SW480 (cell line): ENCODE measurements at regions not wholly inside any gene's neighbourhood (a gene's known extent, or its start where the extent isn't known, plus 50 kb on each side); places are given as distances from the start of the nearest gene placed in this dataset.

ENCODE experiments used
- DNase-seq: peaks from one replicate; pipeline ENCODE4 v3.0.0-alpha.2; 2016; ENCODE audit warnings: low spot score

DNA sequence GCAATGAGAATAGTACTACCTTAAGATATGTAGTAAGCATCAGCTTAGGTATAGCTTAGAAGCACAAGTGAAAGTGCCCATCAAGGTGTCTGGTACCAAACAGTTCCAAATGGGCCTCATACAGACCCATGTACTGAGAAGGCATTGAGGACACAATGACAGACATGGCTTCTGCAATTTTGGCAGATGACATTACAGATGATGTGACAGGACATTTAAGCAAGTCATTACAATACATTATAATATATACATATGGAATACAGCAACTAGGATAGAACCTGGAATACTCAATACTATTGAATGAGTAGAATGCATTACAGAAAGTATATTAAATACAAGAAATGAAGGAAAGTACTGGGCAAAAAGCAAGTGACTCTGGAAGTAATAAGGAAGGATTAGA lies 256.4 kb downstream of the GXYLT1 start:
- DNase-seq: no peak

DNA sequence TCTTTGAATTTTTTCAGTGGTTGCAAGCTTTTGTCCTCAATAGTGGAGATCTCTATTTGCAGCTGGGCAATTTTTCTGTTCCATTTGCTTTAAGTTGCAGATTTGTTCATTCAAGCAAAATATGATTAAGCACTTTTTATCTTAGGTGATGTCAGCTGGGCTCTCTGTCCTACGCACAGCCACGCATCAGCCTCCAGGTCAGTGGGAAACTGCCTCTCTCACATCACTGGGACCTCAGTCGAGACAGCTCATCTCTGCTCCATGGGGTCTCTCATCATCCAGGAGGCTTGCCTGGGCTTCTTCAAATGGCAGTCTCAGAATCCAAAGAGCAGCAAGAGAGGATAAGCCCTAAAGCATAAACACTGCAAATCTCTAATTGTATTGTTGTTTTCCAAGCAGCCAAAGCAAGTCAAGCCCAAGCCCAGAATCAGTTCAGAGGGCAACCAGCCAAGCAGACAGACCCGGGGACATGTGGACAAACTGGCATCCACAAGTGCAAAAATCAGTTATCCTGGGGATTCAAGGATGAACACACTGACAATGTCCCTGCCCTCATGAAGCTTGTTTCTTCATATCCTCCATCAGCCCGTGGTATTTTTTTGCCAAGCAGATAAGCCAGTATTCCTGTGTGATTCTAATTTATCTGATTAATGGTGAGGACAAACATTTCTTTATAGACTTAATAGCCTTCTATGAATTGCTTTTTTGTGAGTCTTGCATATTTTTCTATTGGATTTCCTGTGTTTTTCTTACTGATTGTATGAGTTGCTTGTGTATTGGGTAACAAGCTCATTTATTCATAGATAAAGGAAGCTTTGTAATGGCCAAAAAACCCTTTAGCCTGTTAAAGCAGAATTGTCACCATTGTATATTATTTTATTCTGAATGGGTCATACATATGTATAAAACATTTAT lies 262.5 kb downstream of the GXYLT1 start:
- no peak for DNase-seq

DNA sequence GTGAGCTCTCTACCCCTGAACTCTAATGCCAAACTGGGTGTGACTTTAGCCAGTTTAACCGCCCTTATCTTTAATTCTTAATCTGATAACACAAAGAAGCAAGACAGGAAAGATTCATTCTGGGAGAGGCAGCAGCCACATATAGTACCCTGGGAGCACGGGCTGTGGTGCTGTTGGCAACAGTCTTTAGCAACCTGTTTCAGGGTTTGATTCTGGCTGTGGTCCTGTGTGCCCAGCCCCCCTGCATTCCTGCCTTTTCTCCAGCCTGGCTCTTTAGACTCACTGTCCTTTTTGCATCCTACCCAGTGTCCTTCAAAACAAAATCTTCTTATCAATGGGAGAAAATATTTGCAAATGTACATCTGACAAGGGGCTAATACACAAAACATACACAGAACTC lies 275.2 kb downstream of the GXYLT1 start:
- DNase-seq: no peak

DNA sequence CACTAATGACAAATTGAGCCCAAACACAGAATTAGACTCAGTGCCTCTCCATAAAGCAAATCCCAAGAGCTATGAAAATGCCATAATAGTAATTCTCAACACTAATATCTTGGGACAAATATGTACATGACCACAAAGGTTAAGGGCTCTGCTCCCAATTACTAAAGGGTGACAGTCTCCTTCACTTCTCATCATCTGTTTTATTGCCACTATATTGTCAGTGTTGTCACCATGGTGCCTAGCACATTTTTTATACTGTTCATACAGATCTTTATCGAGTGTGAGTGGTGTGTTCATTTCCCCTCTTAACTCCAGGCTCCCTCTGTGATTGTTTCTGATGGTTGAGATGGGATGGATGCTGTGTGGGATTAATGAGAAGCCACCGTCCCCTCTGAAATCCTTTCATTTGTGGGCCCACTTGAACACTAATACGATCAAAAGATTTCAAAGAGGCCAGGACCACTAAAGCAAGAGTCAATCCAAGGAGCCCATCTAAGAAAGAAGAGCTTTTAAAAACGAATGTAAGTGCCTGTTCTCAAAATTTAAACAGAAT lies 277.7 kb downstream of the GXYLT1 start:
- DNase-seq: no peak

DNA sequence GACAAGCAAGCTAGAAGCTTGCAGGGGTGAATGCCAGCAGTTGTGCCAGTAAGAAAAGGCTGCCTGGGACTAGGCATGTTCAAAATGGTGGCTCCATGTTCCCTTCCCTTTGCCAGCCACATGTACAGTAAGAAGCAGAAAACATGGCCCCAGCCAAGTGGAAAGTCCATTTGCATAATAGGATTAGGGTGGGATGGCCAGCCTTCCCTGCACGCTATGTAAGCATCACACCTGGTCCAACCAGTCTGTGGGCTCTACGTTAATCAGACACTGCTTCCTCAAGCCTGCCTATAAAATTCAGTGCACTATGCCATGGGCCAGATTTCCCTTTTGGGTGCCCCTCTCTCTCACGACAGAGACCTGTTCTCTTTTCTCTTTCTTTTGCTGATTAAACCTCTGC lies 288.4 kb downstream of the GXYLT1 start:
- no peak for DNase-seq

DNA sequence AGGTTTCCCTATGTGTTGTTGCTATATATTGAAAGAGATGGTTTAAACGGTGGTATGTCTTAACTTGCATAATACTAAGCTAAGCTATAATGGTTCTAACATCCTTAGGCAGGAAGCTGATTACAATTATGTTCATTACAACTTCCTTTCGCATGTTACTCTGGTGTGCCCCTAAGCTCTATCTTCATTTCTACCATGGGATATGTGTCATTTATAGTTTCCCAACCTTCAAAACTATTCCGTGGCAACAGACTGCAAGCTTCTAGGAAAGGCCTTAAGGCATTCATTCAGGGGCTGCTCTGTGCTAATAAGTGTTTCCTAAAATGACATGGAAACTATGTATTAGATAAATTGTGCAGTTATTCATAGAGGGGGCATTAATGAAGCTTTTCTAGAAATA lies 294.6 kb downstream of the GXYLT1 start:
- no peak for DNase-seq

DNA sequence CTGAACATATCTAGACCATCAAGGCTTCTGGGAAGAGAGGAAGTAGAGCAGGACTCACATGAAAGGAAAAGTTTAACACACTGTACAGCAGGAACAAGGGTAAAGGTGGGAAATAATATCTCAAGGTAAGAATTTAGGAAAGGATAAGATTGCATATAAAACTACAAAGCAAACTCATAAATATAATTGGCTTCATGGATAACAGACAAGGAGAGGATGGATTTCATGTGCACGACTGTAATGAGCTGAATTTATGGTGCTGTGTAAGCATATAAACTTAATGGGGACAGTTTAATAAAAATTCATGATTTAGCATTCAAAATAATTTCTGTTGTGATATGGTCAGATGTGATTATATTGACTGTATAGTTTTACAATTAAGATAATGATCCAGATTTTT lies 298.0 kb downstream of the GXYLT1 start:
- no peak for DNase-seq

DNA sequence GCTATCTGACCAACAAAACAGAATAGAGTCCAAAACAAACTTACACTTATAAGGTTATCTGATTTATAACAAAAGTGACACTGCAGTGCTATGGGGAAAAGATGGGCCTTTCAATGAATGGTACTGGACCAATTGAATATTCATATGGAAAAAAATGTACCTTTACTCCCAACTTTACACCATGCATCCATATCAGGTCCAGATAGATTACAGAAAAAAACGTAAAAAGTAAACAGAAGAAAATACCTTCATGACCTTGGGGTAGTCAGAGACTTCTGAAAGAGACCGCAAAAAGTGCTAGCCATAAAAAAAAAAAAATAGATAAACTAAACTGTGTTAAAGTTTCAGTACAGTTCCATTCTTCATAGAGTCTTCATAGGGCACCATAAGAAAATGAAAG lies 308.3 kb downstream of the GXYLT1 start:
- no peak for DNase-seq

DNA sequence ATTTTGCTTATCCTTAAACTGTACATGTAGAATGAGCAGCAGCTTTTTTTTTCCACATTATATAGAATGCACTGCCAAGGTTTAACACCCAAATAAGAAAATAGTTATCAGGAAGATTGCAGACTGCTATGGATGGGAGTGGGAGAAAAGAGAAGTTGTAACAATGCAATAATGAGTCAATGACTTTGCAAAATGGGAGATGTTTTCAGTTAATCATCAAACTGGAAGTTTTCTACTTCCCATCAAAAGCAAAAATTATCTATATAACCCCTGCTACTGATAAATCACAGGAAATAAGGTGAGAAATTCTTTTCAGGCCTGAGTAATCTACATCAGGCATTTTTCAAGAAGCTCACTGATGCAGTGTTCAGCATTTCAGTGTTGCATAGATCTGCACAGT lies 309.1 kb downstream of the GXYLT1 start:
- no peak for DNase-seq

DNA sequence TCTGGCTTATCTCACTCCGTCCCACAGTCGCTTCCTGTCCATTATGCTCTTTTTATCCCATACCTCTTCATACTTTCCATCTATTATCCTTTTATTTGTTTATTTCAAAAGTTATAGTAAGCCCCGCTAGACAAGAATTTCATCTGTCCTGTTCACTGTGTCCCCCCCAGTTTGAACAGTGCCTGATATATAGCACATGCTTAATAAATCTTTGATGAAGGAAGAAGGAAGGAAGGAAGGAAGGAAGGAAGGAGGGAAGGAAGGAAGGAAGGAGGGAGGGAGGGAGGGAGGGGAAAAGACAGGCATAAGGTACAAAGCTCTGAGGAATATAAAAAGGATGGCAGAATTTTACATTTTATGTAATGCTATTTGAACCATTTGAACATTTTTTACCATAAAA lies 324.7 kb downstream of the GXYLT1 start:
- no peak for DNase-seq

DNA sequence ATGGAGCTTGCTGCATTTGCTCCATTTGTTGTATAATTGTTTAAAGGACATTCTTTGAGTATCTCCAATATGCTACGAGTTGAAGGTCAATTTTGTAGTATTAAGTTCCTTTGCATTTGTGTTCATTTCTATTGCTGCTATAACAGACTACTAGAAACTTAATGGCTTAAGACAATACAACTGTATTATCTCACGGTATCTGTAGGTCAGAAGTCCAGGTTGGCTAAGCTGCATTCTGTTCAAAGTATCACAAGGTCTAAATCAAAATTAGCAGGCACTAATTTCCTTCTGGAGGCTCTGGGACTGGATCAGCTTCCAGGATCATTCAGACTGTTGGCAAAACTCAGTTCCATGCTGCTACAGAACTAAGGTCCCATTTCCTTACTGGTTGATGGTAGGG lies 340.6 kb downstream of the GXYLT1 start:
- no peak for DNase-seq

DNA sequence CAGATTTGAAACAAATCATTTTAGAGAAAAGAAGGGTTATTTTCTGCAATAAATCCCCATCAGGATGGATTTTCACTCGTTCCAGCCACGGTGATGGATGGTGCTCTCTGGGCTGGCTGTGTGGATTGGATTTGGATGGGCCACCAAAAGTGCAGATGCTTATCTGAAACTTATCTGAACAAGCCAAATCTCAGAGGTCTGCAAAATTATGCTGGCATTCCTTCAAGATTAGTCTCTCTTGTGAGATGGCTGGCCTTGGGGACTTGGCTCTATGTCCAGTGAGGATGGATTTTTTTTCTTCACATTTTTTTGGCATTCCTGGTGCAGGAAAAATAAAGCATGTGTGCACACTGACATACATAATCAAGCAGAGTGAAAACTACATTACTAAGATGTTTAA lies 341.9 kb downstream of the GXYLT1 start:
- no peak for DNase-seq

DNA sequence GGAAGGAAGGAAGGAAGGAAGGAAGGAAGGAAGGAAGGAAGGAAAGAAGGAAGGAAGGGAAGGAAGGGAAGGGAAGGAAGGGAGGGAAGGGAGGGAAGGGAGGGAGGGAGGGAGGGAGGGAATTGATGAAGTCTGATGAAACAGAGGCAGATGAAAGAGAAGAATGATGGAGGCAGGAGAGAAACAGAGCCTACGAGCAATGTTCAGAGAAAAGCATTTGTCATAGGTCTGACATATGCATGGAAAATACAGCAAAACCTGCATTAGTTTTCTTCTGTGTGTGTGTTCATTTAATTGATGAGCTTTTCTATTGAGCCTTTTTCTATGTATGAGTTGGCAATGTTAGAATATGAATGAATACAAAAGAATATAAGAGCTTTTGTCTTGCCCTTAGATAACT lies 343.4 kb downstream of the GXYLT1 start:
- no peak for DNase-seq

DNA sequence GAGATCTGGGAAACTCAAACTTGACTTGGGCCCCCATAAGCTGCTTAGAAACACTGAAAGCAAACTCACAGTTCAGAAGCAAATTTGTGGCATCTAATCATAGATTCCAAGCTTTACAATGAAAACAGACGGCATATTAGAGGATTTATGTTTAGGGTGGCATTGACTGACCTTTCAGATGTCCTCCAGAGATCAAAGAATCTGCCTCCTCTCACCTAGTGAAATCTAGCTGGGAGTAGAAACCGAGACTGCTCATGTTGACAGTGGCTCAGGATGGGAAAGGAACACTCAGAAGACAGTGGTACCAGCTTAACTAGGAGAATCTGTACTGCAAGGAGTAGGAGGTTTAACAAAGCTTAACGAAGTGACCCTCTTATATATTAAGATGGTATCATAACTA lies 345.0 kb downstream of the GXYLT1 start:
- no peak for DNase-seq

DNA sequence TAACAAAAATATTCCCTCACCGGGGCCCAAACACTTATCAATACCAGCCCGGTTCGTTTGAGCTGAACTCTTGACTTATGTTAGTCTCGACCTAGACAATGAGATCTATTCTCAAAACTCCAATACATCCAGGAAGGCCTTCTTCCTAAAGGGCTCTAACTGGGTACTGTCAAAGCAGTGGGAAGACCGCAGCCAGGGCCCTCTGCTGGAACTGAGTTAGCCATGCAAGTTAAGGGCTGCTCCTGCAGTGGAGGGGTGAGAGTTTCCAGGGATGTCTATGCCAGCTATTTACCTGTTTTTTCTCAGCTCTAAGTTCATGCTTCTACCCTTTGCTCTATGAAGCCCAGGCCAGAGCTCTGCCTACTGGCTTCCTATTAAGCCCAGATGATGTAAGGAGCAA lies 348.8 kb downstream of the GXYLT1 start:
- no peak for DNase-seq

DNA sequence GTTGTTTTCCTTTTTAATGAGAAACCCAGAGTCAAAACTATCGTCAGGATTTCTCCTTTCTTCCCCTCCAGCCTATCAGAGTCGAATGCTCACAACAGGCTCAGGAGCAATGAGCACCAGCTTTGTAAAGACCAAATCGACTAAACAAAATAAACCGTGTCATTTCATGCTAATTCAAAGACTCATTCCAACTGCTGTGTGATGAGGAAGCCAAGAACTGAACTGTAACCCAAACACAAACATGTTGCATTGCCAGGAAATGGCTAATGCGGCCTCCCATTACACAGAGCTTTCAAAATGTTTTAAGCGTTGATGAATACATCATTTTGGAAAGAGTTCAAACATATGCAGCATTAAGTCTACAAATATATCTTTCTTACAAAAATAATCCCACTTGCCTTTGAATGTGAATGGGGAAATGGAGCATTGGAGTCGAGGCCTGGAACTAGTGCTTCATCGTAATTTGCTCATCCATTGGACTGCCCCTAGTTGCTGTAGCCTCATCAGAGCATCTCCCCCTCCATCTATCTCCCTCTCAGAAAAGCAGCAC lies 349.5 kb downstream of the GXYLT1 start:
- no peak for DNase-seq

DNA sequence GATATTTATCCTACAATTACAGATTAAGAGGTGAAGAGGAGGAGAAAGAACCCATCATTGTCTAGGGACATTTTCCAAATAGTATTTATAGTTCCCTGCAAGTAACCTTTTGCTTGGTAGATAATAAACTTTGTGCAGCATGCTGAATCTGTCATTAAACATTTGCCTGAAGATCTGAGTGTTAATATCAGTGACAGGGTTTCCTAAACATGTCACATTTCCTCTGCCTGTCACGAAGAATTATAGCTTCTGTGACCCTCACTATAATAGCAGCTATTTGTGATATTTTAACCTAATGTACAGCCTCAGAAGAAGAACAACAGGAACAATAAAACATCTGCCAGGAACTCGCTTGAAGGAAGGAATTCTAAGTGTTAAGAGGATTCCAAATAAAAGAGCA lies 350.3 kb downstream of the GXYLT1 start:
- no peak for DNase-seq

DNA sequence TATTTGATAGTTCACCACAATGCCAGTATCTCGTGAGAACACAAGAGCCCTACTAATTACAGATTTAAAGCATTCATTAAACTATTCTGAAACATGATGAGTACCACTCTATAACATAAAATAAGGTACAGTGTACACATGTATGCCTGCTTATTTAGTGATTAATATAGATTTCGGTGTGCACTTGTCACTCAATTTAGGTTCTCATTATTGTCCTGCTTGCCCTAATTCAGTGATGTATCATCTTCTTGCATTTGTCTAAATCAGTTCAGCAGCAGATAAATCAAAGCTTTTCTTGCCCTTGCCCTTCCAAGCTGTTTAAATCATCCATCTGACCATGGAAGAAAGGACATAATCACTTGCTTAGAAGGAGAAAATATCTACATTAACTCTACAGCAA lies 359.7 kb downstream of the GXYLT1 start:
- no peak for DNase-seq

DNA sequence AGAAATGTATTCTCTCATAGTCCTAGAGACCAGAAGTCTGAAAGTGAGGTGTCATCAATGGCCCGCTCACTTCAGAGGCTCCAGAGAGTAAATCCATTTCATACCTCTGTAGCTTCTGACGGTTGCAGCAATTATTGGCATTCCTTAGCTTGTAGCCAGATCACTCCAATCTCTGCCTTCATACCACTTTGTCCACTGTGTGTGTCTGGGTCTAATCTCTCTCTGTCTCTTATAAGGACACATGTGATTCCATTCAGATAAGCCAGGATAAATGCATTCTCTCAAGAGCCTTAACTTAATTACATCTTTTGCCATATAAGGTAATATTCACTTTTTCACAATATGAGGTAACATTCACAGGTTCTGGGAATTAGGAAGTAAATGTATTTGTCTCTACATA lies 365.7 kb downstream of the GXYLT1 start:
- no peak for DNase-seq

DNA sequence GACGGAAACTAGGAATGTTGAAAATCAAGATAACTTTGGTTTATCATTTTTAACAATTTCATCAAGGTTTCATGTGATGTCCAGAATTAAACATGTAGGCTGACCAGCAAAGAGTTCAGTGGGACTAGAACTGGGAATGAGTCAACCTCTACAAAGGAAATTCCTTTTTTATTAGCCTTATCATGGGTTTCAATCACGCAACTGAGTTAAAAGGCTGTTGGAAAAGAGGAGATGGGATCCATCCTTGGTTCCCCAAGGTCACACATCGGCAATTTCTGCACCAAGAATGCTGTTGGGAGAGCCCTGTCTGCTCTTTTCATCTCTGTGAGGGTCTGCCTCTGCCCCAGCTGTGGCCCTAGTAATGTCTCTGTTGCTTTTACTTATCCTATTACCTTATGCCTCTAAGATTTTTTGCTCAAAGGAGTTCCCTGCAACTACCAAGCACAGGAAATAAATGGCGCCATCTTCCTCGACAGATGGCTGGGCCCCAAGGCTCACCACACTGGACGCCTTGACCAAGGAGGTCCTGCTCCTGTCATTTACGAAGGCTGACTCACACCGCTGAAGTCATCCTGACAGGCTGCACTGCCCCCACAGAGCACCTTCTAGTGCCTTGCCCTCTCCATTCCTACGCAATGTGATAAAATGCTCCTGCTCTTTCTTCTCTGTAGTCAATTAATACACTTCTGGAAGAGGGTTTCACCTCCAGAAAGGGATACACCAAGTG lies 367.4 kb downstream of the GXYLT1 start:
- DNase-seq: no peak

DNA sequence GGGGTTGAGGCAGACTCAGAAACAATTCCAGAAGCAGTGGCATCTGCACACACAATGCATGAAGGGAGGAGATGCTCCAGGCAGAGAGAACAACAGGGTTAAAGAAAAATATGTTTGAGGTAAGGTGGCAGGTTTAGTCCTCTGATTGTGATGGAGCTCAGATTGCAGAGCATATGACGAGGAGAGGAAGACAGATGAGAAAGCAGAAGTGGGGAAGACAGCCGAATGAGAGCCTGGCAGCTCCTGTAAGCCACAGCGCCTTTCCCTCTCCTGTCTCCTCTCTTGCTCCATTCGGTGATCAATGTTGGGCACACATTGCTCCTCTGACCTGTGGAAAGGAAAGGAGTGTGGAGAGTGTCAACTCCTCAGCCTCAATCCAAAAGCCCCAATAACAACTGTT lies 372.2 kb downstream of the GXYLT1 start:
- DNase-seq: no peak

DNA sequence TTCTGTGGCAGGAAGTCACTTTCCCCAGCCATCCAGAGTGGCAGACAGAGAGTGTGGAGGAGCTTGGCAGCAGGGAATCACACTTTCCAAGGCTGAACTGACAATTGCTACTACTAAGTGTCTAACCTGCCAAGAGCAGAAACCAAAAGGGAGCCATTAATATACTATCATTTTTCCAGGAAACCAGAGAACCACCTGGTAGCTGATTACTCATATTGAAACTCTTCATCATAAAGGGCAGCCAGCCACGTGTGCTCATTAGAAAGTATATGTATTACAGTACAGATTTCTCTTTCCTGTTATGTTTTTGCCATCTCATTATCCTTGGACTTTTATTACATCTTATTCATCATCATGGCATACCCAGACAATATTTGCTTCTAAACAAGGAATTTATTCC lies 374.9 kb downstream of the GXYLT1 start:
- DNase-seq: no peak

DNA sequence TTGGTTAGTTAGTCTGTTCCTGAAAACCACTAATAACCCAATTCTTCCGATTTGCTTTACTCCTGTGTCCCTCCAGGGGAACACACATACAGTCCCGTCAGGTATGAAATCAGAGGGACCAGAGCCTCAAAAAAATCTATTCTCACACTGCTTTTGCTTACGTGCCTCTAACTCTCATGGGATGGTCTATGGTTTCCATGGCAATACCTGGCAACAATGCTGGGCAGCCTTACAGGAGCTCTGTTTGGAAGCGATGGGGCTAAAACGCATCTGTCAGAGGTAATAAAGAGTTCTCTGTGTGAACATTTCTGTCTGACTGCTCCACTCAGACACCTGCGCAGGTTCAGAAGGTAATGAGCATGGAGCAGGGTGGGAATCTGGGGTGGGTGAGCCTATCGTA lies 376.2 kb downstream of the GXYLT1 start:
- no peak for DNase-seq
